H1 (cell line): ENCODE measurements at regions not wholly inside any gene's neighbourhood (a gene's known extent, or its start where the extent isn't known, plus 50 kb on each side); places are given as distances from the start of the nearest gene placed in this dataset.
A peak's percentile ranks its signal among the peaks of the same experiment; 100 is the strongest.

Experiments used
- CTCF ChIA-PET: fragments of 300-600 bp; sonication (Branson Sonifier 250); formaldehyde crosslinking; loops from one replicate; lab custom pipeline; 2021; ENCODE audit not compliant: partially characterized antibody; lab: Charles Lee
- POLR2A ChIA-PET: fragments of 300-600 bp; sonication (Branson Sonifier 250); formaldehyde crosslinking; loops from one replicate; lab custom pipeline; 2021; ENCODE audit warnings: inconsistent platforms; ENCODE audit not compliant: partially characterized antibody; lab: Charles Lee
- DNase-seq, 2 experiments: peaks; one replicate each; pipeline versions ENCODE4 v3.0.0 to v3.0.0-alpha.2; 2010 to 2022; ENCODE audit warnings: low spot score in 2 of 2, low read depth in 1 of 2, mixed read lengths in 1 of 2
- FAIRE-seq: peaks from 2 replicates; lab custom pipeline; 2011; peaks lifted over from hg19 to GRCh38; lab: Jason Lieb, UNC
- H2AFZ ChIP-seq: 2 replicates; pipeline ENCODE4 v1.8.1; 2012; ENCODE audit warnings: low read length, inconsistent platforms
- H2AK5ac ChIP-seq: 2 replicates; pipeline ENCODE4 v1.6.1; 2013; ENCODE audit warnings: low read depth, low read length
- H2BK120ac ChIP-seq: replicated peaks from 2 replicates; pipeline ENCODE3; 2013; ENCODE audit warnings: low read depth, low read length, inconsistent platforms
- H2BK12ac ChIP-seq: 2 replicates; pipeline ENCODE4 v1.6.1; 2013; ENCODE audit warnings: low read depth, low read length
- H2BK15ac ChIP-seq: 2 replicates; pipeline ENCODE4 v1.6.1; 2013; ENCODE audit warnings: low read length
- H2BK20ac ChIP-seq: 2 replicates; pipeline ENCODE4 v1.6.1; 2013; ENCODE audit warnings: low read length
- H2BK5ac ChIP-seq: 2 replicates; pipeline ENCODE4 v1.6.1; 2013; ENCODE audit warnings: low read depth, low read length
- H3K14ac ChIP-seq: 2 replicates; pipeline ENCODE4 v1.6.1; 2013; ENCODE audit warnings: inconsistent platforms; ENCODE audit not compliant: insufficient read length
- H3K18ac ChIP-seq: 2 replicates; pipeline ENCODE4 v1.6.1; 2013; ENCODE audit warnings: low read length; ENCODE audit errors: extremely low read depth
- H3K23ac ChIP-seq: 2 replicates; pipeline ENCODE4 v1.6.1; 2013; ENCODE audit warnings: inconsistent platforms; ENCODE audit not compliant: insufficient read length
- H3K23me2 ChIP-seq: 2 replicates; pipeline ENCODE4 v1.6.1; 2013; ENCODE audit warnings: low read depth, low read length
- H3K27ac ChIP-seq: 2 replicates; pipeline ENCODE4 v1.6.1; 2011; ENCODE audit warnings: low read depth, low read length, inconsistent platforms
- H3K27me3 ChIP-seq, 4 experiments: replicated peaks in 1 of 4; 1 replicate in 1 of 4; 2 replicates in 3 of 4; pipeline versions ENCODE4 v1.6.1 to v1.8.1; 2011 to 2013; ENCODE audit warnings: low read length in 3 of 4, mild to moderate bottlenecking in 3 of 4, inconsistent platforms in 2 of 4, mixed read lengths in 2 of 4, moderate library complexity in 1 of 4; ENCODE audit not compliant: control insufficient read depth in 3 of 4, insufficient read depth in 3 of 4; ENCODE audit errors: extremely low read depth in 1 of 4
- H3K36me3 ChIP-seq, 4 experiments: 2 replicates each; pipeline versions ENCODE4 v1.6.1 to v1.8.1; 2011 to 2013; ENCODE audit warnings: mild to moderate bottlenecking in 4 of 4, low read length in 3 of 4, moderate library complexity in 2 of 4, control low read depth in 1 of 4, inconsistent platforms in 1 of 4; ENCODE audit not compliant: insufficient read depth in 4 of 4, control insufficient read depth in 2 of 4
- H3K4ac ChIP-seq: replicated peaks from 2 replicates; pipeline ENCODE3; 2013; ENCODE audit warnings: low read length, low read depth, mixed read lengths, inconsistent platforms; ENCODE audit not compliant: insufficient read length
- H3K4me1 ChIP-seq, 4 experiments: replicated peaks in 1 of 4; 1 replicate in 1 of 4; 2 replicates in 3 of 4; pipeline versions ENCODE4 v1.6.1 to v1.8.1; 2011 to 2013; ENCODE audit warnings: low read length in 3 of 4, inconsistent platforms in 2 of 4, mixed read lengths in 1 of 4; ENCODE audit not compliant: insufficient read depth in 4 of 4, control insufficient read depth in 3 of 4
- H3K4me2 ChIP-seq, 2 experiments: 2 replicates each; pipeline versions ENCODE4 v1.6.1 to v1.8.1; 2011 to 2013; ENCODE audit warnings: low read depth in 2 of 2, low read length in 2 of 2, control low read depth in 1 of 2, inconsistent platforms in 1 of 2, mild to moderate bottlenecking in 1 of 2; ENCODE audit not compliant: insufficient read depth in 1 of 2
- H3K4me3 ChIP-seq, 4 experiments: fragments of 200-600, 300-600 bp in 1 of 4; sonication (generic), shearing (Covaris generic), sonication (Bioruptor Twin) in 1 of 4; 2 replicates each; pipeline versions ENCODE4 v1.5.1 to v1.8.1; 2011 to 2016; ENCODE audit warnings: low read length in 4 of 4, low read depth in 3 of 4, control low read depth in 2 of 4, inconsistent platforms in 2 of 4, mild to moderate bottlenecking in 2 of 4, mixed read lengths in 1 of 4, moderate library complexity in 1 of 4; ENCODE audit not compliant: insufficient read depth in 2 of 4; ENCODE audit errors: extremely low read depth in 1 of 4
- H3K56ac ChIP-seq: replicated peaks from 2 replicates; pipeline ENCODE3; 2013; ENCODE audit warnings: low read depth, mild to moderate bottlenecking, mixed read lengths, low read length, inconsistent platforms; ENCODE audit not compliant: insufficient read length
- H3K79me1 ChIP-seq: 2 replicates; pipeline ENCODE4 v1.6.1; 2013; ENCODE audit warnings: low read depth, low read length, control low read depth
- H3K79me2 ChIP-seq, 2 experiments: 2 replicates each; pipeline versions ENCODE4 v1.6.1 to v1.8.1; 2012 to 2013; ENCODE audit warnings: low read length in 2 of 2, mild to moderate bottlenecking in 2 of 2, inconsistent platforms in 1 of 2; ENCODE audit not compliant: insufficient read depth in 2 of 2, control insufficient read depth in 1 of 2
- H3K9ac ChIP-seq, 4 experiments: replicated peaks in 1 of 4; 1 replicate in 1 of 4; 2 replicates in 3 of 4; pipeline versions ENCODE4 v1.6.1 to v1.8.1; 2011 to 2013; ENCODE audit warnings: low read depth in 3 of 4, low read length in 3 of 4, control low read depth in 2 of 4, mild to moderate bottlenecking in 2 of 4, moderate library complexity in 2 of 4, inconsistent platforms in 1 of 4; ENCODE audit errors: extremely low read depth in 1 of 4
- H3K9me3 ChIP-seq, 2 experiments: 2 replicates each; pipeline versions ENCODE4 v1.6.1 to v1.8.1; 2012 to 2013; ENCODE audit warnings: mild to moderate bottlenecking in 2 of 2, moderate library complexity in 2 of 2, control low read depth in 1 of 2, inconsistent platforms in 1 of 2, low read depth in 1 of 2, low read length in 1 of 2, mixed read lengths in 1 of 2; ENCODE audit not compliant: insufficient read depth in 2 of 2
- H4K20me1 ChIP-seq, 2 experiments: replicated peaks in 1 of 2; 2 replicates each; pipeline versions ENCODE3 to v1.8.1; 2011 to 2013; ENCODE audit warnings: inconsistent platforms in 2 of 2, low read length in 2 of 2, mild to moderate bottlenecking in 1 of 2; ENCODE audit not compliant: insufficient read depth in 2 of 2, control insufficient read depth in 1 of 2
- H4K5ac ChIP-seq: 2 replicates; pipeline ENCODE4 v1.6.1; 2013; ENCODE audit warnings: low read length, low read depth, mixed read lengths, inconsistent platforms; ENCODE audit not compliant: insufficient read length
- H4K8ac ChIP-seq: 2 replicates; pipeline ENCODE4 v1.8.0; 2013; ENCODE audit warnings: mild to moderate bottlenecking, moderate library complexity, low read length, inconsistent platforms; ENCODE audit not compliant: insufficient read depth; ENCODE audit errors: extremely low read depth
- H4K91ac ChIP-seq: replicated peaks from 2 replicates; pipeline ENCODE3; 2013; ENCODE audit warnings: low read length, mixed read lengths, inconsistent platforms; ENCODE audit not compliant: insufficient read length
- ASH2L ChIP-seq: fragments of 200-600, 300-600 bp; sonication (generic); IDR thresholded peaks from one replicate; pipeline ENCODE4 v1.7.1; 2017; ENCODE audit warnings: low read length
- CBX8 ChIP-seq: fragments of 300-800, 300-1000 bp; sonication (generic); IDR thresholded peaks from 2 replicates; pipeline ENCODE4 v1.7.1; 2016; ENCODE audit warnings: low read depth, low read length, borderline replicate concordance
- CTCF ChIP-seq, 3 experiments: IDR thresholded peaks; 1 replicate in 2 of 3; 2 replicates in 1 of 3; pipeline versions ENCODE4 v1.5.1 to v1.6.1; 2011; ENCODE audit warnings: low read length in 3 of 3, mild to moderate bottlenecking in 3 of 3, inconsistent platforms in 2 of 3, low read depth in 1 of 3, moderate library complexity in 1 of 3; ENCODE audit not compliant: insufficient read depth in 1 of 3; ENCODE audit errors: control extremely low read depth in 1 of 3
- GABPA ChIP-seq: IDR thresholded peaks from 2 replicates; pipeline ENCODE4 v1.6.1; 2011; ENCODE audit warnings: mild to moderate bottlenecking, low read length, moderate library complexity, borderline replicate concordance; ENCODE audit not compliant: insufficient read depth
- NRF1 ChIP-seq: IDR thresholded peaks from 2 replicates; pipeline ENCODE4 v1.6.1; 2011; ENCODE audit warnings: mild to moderate bottlenecking, low read depth, low read length, improper control_type of control experiment
- POLR2A ChIP-seq, 2 experiments: IDR thresholded peaks; 1 replicate in 1 of 2; 2 replicates in 1 of 2; pipeline ENCODE4 v1.6.1; 2011; ENCODE audit warnings: low read depth in 2 of 2, low read length in 2 of 2, mild to moderate bottlenecking in 2 of 2; ENCODE audit errors: control extremely low read depth in 1 of 2
- RNF2 ChIP-seq: fragments of 200-900, 300-1000 bp; sonication (generic); IDR thresholded peaks from 2 replicates; pipeline ENCODE4 v1.7.1; 2016; ENCODE audit warnings: borderline replicate concordance, low read depth, mild to moderate bottlenecking, antibody characterized with exemption, low read length; ENCODE audit not compliant: poor library complexity, severe bottlenecking; ENCODE audit errors: missing control alignments
- SP2 ChIP-seq: IDR thresholded peaks from 2 replicates; pipeline ENCODE4 v1.6.1; 2012; ENCODE audit warnings: mild to moderate bottlenecking, low read length, inconsistent platforms
- SRF ChIP-seq: IDR thresholded peaks from 2 replicates; pipeline ENCODE4 v1.6.1; 2011; ENCODE audit warnings: mild to moderate bottlenecking, low read depth, low read length, moderate library complexity
- TEAD4 ChIP-seq: IDR thresholded peaks from 2 replicates; pipeline ENCODE4 v1.6.1; 2012; ENCODE audit warnings: low read depth, low read length, inconsistent platforms, mixed read lengths
- WGBS, 2 experiments: shearing (Covaris generic) in 1 of 2; methylation state at CpG; one replicate each; pipeline versions ENCODE4 v1.1.6 to v1.1.7; 2013 to 2015; ENCODE audit warnings: low lambda C conversion rate in 2 of 2, mixed read lengths in 2 of 2, inconsistent platforms in 1 of 2, low coverage in 1 of 2, missing lambda C conversion rate in 1 of 2; ENCODE audit not compliant: insufficient replicate concordance in 2 of 2, insufficient coverage in 1 of 2, insufficient read length in 1 of 2; ENCODE audit errors: extremely low coverage in 1 of 2, missing lambda C conversion rate in 1 of 2; 5-methylcytosine and 5-hydroxymethylcytosine counted together

- no peaks in the 10 kb centered on the region for H3K79me1 ChIP-seq
- no peak overlapping the region for H2AFZ ChIP-seq
- H2AK5ac ChIP-seq, result no peak overlapping the region
- no peak overlapping the region for H2BK5ac ChIP-seq
- H2BK120ac ChIP-seq, result no peak overlapping the region
- no peak overlapping the region for H3K4me2 ChIP-seq
- H4K5ac ChIP-seq, result no peak overlapping the region
- DNase-seq (no peak), FAIRE-seq (no peak)
- H2BK20ac ChIP-seq, result 0 out of 2 replicates have a peak overlapping the region, but pooled peaks have one; percentile 32
- H3K18ac ChIP-seq, result no peak overlapping the region
- no peak overlapping the region for H3K14ac ChIP-seq
- no peaks in the 10 kb centered on the region for H3K36me3 ChIP-seq
- H4K8ac ChIP-seq, result no peak overlapping the region
- TF ChIP-seq CTCF (IDR thresholded peaks at IDR 0.05; ENCODE audit: control extremely low read depth in 1 of 3, insufficient read depth in 1 of 3, low read depth in 1 of 3, low read length in 3 of 3), result no peak
- TF ChIP-seq NRF1, result no peak
- TF ChIP-seq ASH2L, result no peak
- TF ChIP-seq GABPA, result no peak
- TF ChIP-seq SP2, result no peak
- no peak for TF ChIP-seq CBX8
- TF ChIP-seq POLR2A (IDR thresholded peaks at IDR 0.05; ENCODE audit: control extremely low read depth in 1 of 2, low read depth in 2 of 2, low read length in 2 of 2), result no peak
- TF ChIP-seq SRF, result no peak
- no peak for TF ChIP-seq RNF2
- no peak for TF ChIP-seq TEAD4
- no peak overlapping the region for H3K4ac ChIP-seq
- no peaks in the 10 kb centered on the region; a peak in 1 of 7 replicates for H3K27me3 ChIP-seq
- no peaks in the 10 kb centered on the region for H3K9me3 ChIP-seq
- H2BK15ac ChIP-seq, result no peak overlapping the region
- H3K23me2 ChIP-seq, result no peaks in the 10 kb centered on the region; the same call in 1 of the 2 replicates
- H3K79me2 ChIP-seq, result no peaks in the 10 kb centered on the region
- H4K20me1 ChIP-seq, result no peaks in the 10 kb centered on the region
- WGBS, 2 experiments, result 86% methylated on average over 5 of the region's 5 CpGs; no CpG with 5 or more reads in 1 of the 2 experiments
- H2BK12ac ChIP-seq, result peak overlapping the region; percentile 27; the same call in 1 of the 2 replicates
- no peak overlapping the region for H3K27ac ChIP-seq
- peaks cover 0 to 12% (median 6%) of the 10 kb centered on the region in 4 experiments; a peak in 6 of 7 replicates for H3K4me1 ChIP-seq
- no peak overlapping the region for H3K4me3 ChIP-seq
- no peak overlapping the region for H3K9ac ChIP-seq
- H3K23ac ChIP-seq, result no peak overlapping the region
- CTCF ChIA-PET, result interaction anchor here (1.0 to 1.3 kb wide), 4 partner anchors 9 to 44 kb away, joined by 3 to 4 read pairs (median 4); no protein-coding TSS in a partner anchor
- peak overlapping the region; percentile 17 for H4K91ac ChIP-seq
- no peak overlapping the region for H3K56ac ChIP-seq
- POLR2A ChIA-PET, result interaction anchor here (0.9 kb wide), 1 partner anchor 144 kb away, joined by 3 read pairs; no protein-coding TSS in a partner anchor
Measured at GRCh38 chr1:25055961-25056360, 125.9 kb upstream of the RUNX3 start.
